ENCODE measurements at regions not wholly inside any gene's neighbourhood (a gene's known extent, or its start where the extent isn't known, plus 50 kb on each side); places are given as distances from the start of the nearest gene placed in this dataset.

DNA sequence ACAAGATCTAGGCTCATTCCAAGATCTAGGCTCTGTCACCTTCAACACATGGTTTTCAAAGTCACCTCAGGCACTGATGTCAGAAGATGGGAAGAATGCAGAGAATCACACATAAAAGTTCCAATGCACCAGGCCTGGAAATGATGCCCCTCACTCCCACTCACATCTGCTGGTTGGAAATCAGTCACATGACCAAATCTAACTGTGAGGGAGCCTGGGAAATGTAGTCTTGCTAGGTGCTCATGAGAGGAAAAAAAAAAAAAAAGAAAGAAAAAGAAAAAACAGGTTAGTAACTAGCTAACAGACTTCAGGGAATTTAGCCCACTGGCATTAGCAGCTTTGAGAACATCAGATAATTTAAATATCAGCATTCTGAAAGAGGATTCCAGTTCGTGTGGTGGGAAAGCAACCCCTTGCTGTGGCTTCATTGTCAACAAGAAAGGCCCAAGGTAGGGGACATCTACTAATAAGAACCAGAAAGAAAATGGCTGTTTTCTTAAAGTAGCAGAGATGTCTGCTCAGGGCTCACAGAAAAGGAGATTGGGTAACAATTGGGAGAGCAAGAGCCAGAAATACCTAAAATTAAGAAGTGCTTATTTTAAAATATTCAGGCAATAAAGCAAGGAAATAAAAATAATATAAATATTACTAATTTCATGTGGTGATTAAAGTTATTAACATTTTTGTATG lies 614.3 kb downstream of the ACTL7B start:
- TF ChIP-seq, protein P1, sequence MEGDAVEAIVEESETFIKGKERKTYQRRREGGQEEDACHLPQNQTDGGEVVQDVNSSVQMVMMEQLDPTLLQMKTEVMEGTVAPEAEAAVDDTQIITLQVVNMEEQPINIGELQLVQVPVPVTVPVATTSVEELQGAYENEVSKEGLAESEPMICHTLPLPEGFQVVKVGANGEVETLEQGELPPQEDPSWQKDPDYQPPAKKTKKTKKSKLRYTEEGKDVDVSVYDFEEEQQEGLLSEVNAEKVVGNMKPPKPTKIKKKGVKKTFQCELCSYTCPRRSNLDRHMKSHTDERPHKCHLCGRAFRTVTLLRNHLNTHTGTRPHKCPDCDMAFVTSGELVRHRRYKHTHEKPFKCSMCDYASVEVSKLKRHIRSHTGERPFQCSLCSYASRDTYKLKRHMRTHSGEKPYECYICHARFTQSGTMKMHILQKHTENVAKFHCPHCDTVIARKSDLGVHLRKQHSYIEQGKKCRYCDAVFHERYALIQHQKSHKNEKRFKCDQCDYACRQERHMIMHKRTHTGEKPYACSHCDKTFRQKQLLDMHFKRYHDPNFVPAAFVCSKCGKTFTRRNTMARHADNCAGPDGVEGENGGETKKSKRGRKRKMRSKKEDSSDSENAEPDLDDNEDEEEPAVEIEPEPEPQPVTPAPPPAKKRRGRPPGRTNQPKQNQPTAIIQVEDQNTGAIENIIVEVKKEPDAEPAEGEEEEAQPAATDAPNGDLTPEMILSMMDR (IDR thresholded peaks at IDR 0.05): no peak
- TF ChIP-seq EZH2 (IDR thresholded peaks at IDR 0.05; ENCODE audit: borderline replicate concordance, insufficient read depth, low read depth, low read length, poor library complexity, severe bottlenecking): no peak

All from B cell (primary cell).